Keratinocyte (primary cell): ENCODE measurements at regions not wholly inside any gene's neighbourhood (a gene's known extent, or its start where the extent isn't known, plus 50 kb on each side); places are given as distances from the start of the nearest gene placed in this dataset.

Source experiments
- DNase-seq: peaks from one replicate; pipeline ENCODE4 v3.0.0-alpha.2; 2011; ENCODE audit warnings: low read depth, missing footprints, low spot score
- FAIRE-seq: peaks from 2 replicates; lab custom pipeline; 2011; peaks lifted over from hg19 to GRCh38; lab: Jason Lieb, UNC
- H2AFZ ChIP-seq: 2 replicates; pipeline ENCODE4 v1.6.0; 2012; ENCODE audit warnings: low read length, control low read depth, inconsistent platforms; ENCODE audit not compliant: control insufficient read depth
- H3K27ac ChIP-seq: 2 replicates; pipeline ENCODE4 v1.5.1; 2011; ENCODE audit warnings: low read length; ENCODE audit not compliant: control insufficient read depth, insufficient read depth
- H3K27me3 ChIP-seq: 3 replicates; pipeline ENCODE4 v1.6.0; 2011; ENCODE audit warnings: low read length; ENCODE audit not compliant: control insufficient read depth, insufficient read depth; ENCODE audit errors: extremely low read depth
- H3K36me3 ChIP-seq, 2 experiments: 2 replicates in 1 of 2; 3 replicates in 1 of 2; pipeline ENCODE4 v1.5.1; 2011; ENCODE audit warnings: low read length in 2 of 2, mild to moderate bottlenecking in 1 of 2; ENCODE audit not compliant: control insufficient read depth in 2 of 2, insufficient read depth in 2 of 2; ENCODE audit errors: extremely low read depth in 1 of 2
- H3K4me1 ChIP-seq: 3 replicates; pipeline ENCODE4 v1.5.1; 2011; ENCODE audit warnings: low read length; ENCODE audit not compliant: control insufficient read depth, insufficient read depth; ENCODE audit errors: extremely low read depth
- H3K4me2 ChIP-seq: 3 replicates; pipeline ENCODE4 v1.6.0; 2011; ENCODE audit warnings: low read depth, low read length; ENCODE audit not compliant: control insufficient read depth, insufficient read depth; ENCODE audit errors: extremely low read depth
- H3K4me3 ChIP-seq, 3 experiments: fragments of 200-600 bp in 1 of 3; sonication (generic) in 1 of 3; 2 replicates in 2 of 3; 3 replicates in 1 of 3; pipeline ENCODE4 v1.5.1; 2011 to 2016; ENCODE audit warnings: low read length in 3 of 3, mild to moderate bottlenecking in 3 of 3, control low read depth in 2 of 3, inconsistent platforms in 1 of 3, low read depth in 1 of 3, mixed read lengths in 1 of 3, mixed run types in 1 of 3, moderate library complexity in 1 of 3; ENCODE audit not compliant: control insufficient read depth in 2 of 3, insufficient read depth in 2 of 3; ENCODE audit errors: extremely low read depth in 1 of 3
- H3K79me2 ChIP-seq: 2 replicates; pipeline ENCODE4 v1.6.0; 2012; ENCODE audit warnings: low read length; ENCODE audit not compliant: control insufficient read depth, insufficient read depth
- H3K9ac ChIP-seq: 3 replicates; pipeline ENCODE4 v1.6.0; 2011; ENCODE audit warnings: low read length; ENCODE audit not compliant: control insufficient read depth, insufficient read depth; ENCODE audit errors: extremely low read depth
- H3K9me1 ChIP-seq: 3 replicates; pipeline ENCODE4 v1.6.0; 2011; ENCODE audit warnings: low read length; ENCODE audit not compliant: control insufficient read depth, insufficient read depth; ENCODE audit errors: extremely low read depth
- H3K9me3 ChIP-seq: 2 replicates; pipeline ENCODE4 v1.5.1; 2012; ENCODE audit warnings: low read depth, low read length; ENCODE audit not compliant: control insufficient read depth
- H4K20me1 ChIP-seq: 3 replicates; pipeline ENCODE4 v1.6.0; 2011; ENCODE audit warnings: low read length; ENCODE audit not compliant: control insufficient read depth, insufficient read depth; ENCODE audit errors: extremely low read depth
- EZH2 ChIP-seq: IDR thresholded peaks from one replicate; pipeline ENCODE4 v1.6.1; 2012; ENCODE audit warnings: inconsistent platforms, mild to moderate bottlenecking, low read length, moderate library complexity
- dilution Hi-C: fragments of 300-500 bp; cut with MboI; formaldehyde crosslinking; loops from one replicate; pipeline ENCODE4 v1.7.0; 2020; ENCODE audit warnings: low sequenced_read_pairs; ENCODE audit not compliant: extremely low pct_ligation_motif_present
- TF ChIP-seq, protein P1 (sequence below), 3 experiments: IDR thresholded peaks in 1 of 3; conservative IDR thresholded peaks in 1 of 3; optimal IDR thresholded peaks in 1 of 3; 2 replicates in 2 of 3; 3 replicates in 1 of 3; pipeline versions ENCODE3 to v1.5.1; 2011; ENCODE audit warnings: low read length in 3 of 3, mild to moderate bottlenecking in 3 of 3, moderate library complexity in 2 of 3, control low read depth in 1 of 3, inconsistent platforms in 1 of 3; ENCODE audit not compliant: insufficient read depth in 2 of 3; ENCODE audit errors: extremely low read depth in 1 of 3

DNA sequence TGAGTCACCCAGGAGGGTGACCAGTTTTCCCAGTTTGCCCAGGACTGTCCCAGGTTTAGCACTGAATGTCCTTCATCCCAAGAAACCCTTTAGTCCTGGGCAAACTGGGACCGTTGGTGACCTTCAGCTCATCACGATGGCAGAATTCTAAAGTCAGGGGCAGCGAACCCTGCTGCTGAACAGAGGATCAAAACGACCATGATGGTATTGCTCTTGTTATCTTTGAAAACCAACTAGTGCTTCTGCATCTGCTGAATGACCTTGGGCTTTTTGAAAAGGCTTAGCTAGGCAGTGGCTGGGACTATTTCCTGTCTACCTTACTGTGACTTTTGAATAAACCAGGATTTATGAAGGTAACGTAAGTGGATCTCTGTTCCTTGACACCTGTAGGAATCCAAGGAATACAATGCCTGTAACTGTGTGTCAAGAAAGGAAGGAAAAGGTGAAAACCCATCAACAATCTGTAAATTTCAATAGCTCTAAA, 281.9 kb downstream of the SOX9 start:
- Histone ChIP-seq H4K20me1 (no peaks in the 10 kb centered on the region), H3K36me3 (peaks cover 16 to 17% of the 10 kb centered on the region in 2 experiments), H3K4me3 (no peak overlapping the region), H3K9me3 (no peaks in the 10 kb centered on the region), H2AFZ (no peak overlapping the region), H3K79me2 (peaks cover 32% of the 10 kb centered on the region), H3K4me1 (peaks cover 15% of the 10 kb centered on the region), H3K9me1 (peaks cover 2% of the 10 kb centered on the region), H3K4me2 (no peak overlapping the region), H3K9ac (no peak overlapping the region), H3K27me3 (no peaks in the 10 kb centered on the region), H3K27ac (no peak overlapping the region)
- FAIRE-seq (no peak), DNase-seq (no peak)
- TF ChIP-seq, protein P1, sequence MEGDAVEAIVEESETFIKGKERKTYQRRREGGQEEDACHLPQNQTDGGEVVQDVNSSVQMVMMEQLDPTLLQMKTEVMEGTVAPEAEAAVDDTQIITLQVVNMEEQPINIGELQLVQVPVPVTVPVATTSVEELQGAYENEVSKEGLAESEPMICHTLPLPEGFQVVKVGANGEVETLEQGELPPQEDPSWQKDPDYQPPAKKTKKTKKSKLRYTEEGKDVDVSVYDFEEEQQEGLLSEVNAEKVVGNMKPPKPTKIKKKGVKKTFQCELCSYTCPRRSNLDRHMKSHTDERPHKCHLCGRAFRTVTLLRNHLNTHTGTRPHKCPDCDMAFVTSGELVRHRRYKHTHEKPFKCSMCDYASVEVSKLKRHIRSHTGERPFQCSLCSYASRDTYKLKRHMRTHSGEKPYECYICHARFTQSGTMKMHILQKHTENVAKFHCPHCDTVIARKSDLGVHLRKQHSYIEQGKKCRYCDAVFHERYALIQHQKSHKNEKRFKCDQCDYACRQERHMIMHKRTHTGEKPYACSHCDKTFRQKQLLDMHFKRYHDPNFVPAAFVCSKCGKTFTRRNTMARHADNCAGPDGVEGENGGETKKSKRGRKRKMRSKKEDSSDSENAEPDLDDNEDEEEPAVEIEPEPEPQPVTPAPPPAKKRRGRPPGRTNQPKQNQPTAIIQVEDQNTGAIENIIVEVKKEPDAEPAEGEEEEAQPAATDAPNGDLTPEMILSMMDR (optimal IDR thresholded peaks at IDR 0.05 in 1 of 3, IDR thresholded peaks at IDR 0.05 in 1 of 3, conservative IDR thresholded peaks at IDR 0.05 in 1 of 3; ENCODE audit: extremely low read depth in 1 of 3, insufficient read depth in 2 of 3, low read length in 3 of 3): no peak
- no peak for TF ChIP-seq EZH2
- dilution Hi-C loops: no loop called here

DNA sequence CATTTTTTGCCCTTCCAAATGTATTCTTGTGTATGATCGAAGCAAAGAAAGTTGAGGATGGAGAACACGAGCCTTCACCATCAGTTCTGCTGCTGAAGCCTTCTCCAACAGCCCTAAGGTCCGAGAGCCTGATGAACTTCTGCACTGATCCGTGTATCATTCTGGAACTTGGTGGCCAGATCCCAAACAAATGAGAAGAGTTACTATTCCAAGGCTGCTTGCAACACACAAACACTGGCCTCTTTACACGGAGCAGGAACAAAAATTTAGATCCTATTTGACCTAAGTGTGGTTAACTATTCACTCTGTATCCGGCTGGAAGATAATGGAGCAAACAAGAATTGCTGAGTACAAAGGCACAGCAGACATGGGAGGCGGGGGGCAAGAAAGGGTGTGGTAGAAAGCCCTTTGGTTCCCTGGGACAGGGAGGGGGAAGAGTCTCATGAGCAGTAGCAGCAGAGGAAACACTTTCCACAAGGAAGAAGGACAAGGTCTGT, 282.9 kb downstream of the SOX9 start:
- H3K9ac ChIP-seq: no peak overlapping the region
- dilution Hi-C loops: no loop called here
- peaks cover 22% of the 10 kb centered on the region for H3K4me1 ChIP-seq
- H3K27ac ChIP-seq: no peak overlapping the region
- peaks cover 34% of the 10 kb centered on the region for H3K79me2 ChIP-seq
- no peak for FAIRE-seq
- no peak overlapping the region for H3K4me3 ChIP-seq
- no peak for TF ChIP-seq EZH2
- TF ChIP-seq, protein P1 (optimal IDR thresholded peaks at IDR 0.05 in 1 of 3, IDR thresholded peaks at IDR 0.05 in 1 of 3, conservative IDR thresholded peaks at IDR 0.05 in 1 of 3; ENCODE audit: extremely low read depth in 1 of 3, insufficient read depth in 2 of 3, low read length in 3 of 3): no peak
- no peaks in the 10 kb centered on the region for H4K20me1 ChIP-seq
- H3K36me3 ChIP-seq: peaks cover 16% of the 10 kb centered on the region in 2 experiments
- no peak for DNase-seq
- H3K9me1 ChIP-seq: peaks cover 2% of the 10 kb centered on the region
- H3K27me3 ChIP-seq: no peaks in the 10 kb centered on the region
- no peak overlapping the region for H2AFZ ChIP-seq
- H3K9me3 ChIP-seq: no peaks in the 10 kb centered on the region
- no peak overlapping the region for H3K4me2 ChIP-seq
